Transverse colon (tissue), 4 donors: ENCODE measurements at regions not wholly inside any gene's neighbourhood (a gene's known extent, or its start where the extent isn't known, plus 50 kb on each side); places are given as distances from the start of the nearest gene placed in this dataset.

ENCODE experiments used
- DNase-seq: peaks from one replicate; pipeline ENCODE4 v3.0.0-alpha.2; 2019
- H3K27ac ChIP-seq, 4 donors: fragments of 200-600 bp; sonication (generic); 2 replicates each; pipeline ENCODE4 v1.5.1; 2016 to 2018; ENCODE audit warnings: inconsistent platforms in 4 of 4
- H3K27me3 ChIP-seq: fragments of 200-600 bp; sonication (generic); 2 replicates; pipeline ENCODE4 v1.5.1; 2017; ENCODE audit warnings: inconsistent platforms
- H3K36me3 ChIP-seq, 4 donors: fragments of 200-600 bp; sonication (generic); 2 replicates each; pipeline ENCODE4 v1.5.1; 2017 to 2019; ENCODE audit warnings: inconsistent platforms in 4 of 4
- H3K4me1 ChIP-seq, 4 donors: fragments of 200-600 bp; sonication (generic); 2 replicates each; pipeline ENCODE4 v1.5.1; 2017 to 2020; ENCODE audit warnings: inconsistent platforms in 4 of 4
- H3K4me3 ChIP-seq, 4 donors: fragments of 200-600 bp; sonication (generic); 1 replicate in 1 of 4; 2 replicates in 3 of 4; pipeline versions ENCODE4 v1.5.1 to v1.6.1; 2017 to 2019; ENCODE audit warnings: inconsistent platforms in 4 of 4
- H3K9me3 ChIP-seq, 2 donors: fragments of 200-600 bp; sonication (generic); 2 replicates each; pipeline ENCODE4 v1.5.1; 2017 to 2019; ENCODE audit warnings: inconsistent platforms in 2 of 2
- EP300 ChIP-seq: sonication (generic); formaldehyde crosslinking; IDR thresholded peaks from one replicate; pipeline ENCODE4 v1.6.1; 2017; ENCODE audit warnings: antibody characterized with exemption, low read depth
- POLR2A ChIP-seq: fragments of 450-650 bp; IDR thresholded peaks from one replicate; pipeline ENCODE4 v1.6.1; 2016; ENCODE audit warnings: antibody characterized with exemption, mild to moderate bottlenecking, moderate library complexity
- POLR2AphosphoS5 ChIP-seq, 3 donors: sonication (generic); formaldehyde crosslinking; IDR thresholded peaks; one replicate each; pipeline ENCODE4 v1.6.1; 2016; ENCODE audit warnings: antibody characterized with exemption in 3 of 3
- WGBS, 2 donors: methylation state at CpG; one replicate each; pipeline ENCODE4 v1.1.5; 2018; ENCODE audit warnings: low coverage in 1 of 2; 5-methylcytosine and 5-hydroxymethylcytosine counted together
- in situ Hi-C, 4 donors: fragments of 200-750 bp; cut with MboI; loops; one replicate each; pipeline versions ENCODE4 v1.15.0 to v1.15.1; 2017; ENCODE audit warnings: low sequenced_read_pairs in 3 of 4, low pct_ligation_motif_present in 1 of 4, low pct_unique_long_range_greater_than_20kb in 1 of 4
- intact Hi-C: fragments of 100-400 bp; cut with DNase I; formaldehyde crosslinking; loops from one replicate; pipeline ENCODE4 v1.15.1; 2023; ENCODE audit warnings: low total_unique reads
- TF ChIP-seq, protein P1 (sequence below), 5 experiments: fragments of 200-600 bp in 3 of 5; fragments of 450-650 bp in 2 of 5; sonication (generic) in 3 of 5; IDR thresholded peaks; 1 replicate in 2 of 5; 2 replicates in 3 of 5; pipeline ENCODE4 v1.5.1; 2016 to 2017; ENCODE audit warnings: antibody characterized with exemption in 5 of 5, inconsistent platforms in 3 of 5, mild to moderate bottlenecking in 2 of 5, moderate library complexity in 1 of 5

GRCh38 chr7:115674467-115675024 lies 356.0 kb downstream of the TFEC start:
- in situ Hi-C loops, result loop anchor here in 1 of 4 donors (25.0 kb wide), 1 partner anchor 812 kb away; no protein-coding TSS in a partner anchor
- Histone ChIP-seq H3K27me3 (no peaks in the 10 kb centered on the region), H3K36me3 (no peaks in the 10 kb centered on the region), H3K27ac (no peak overlapping the region), H3K4me3 (no peak overlapping the region), H3K4me1 (peaks cover 0 to 33% (median 11%) of the 10 kb centered on the region in 4 donors), H3K9me3 (no peaks in the 10 kb centered on the region)
- no peak for DNase-seq
- no peak for TF ChIP-seq EP300
- TF ChIP-seq, protein P1, sequence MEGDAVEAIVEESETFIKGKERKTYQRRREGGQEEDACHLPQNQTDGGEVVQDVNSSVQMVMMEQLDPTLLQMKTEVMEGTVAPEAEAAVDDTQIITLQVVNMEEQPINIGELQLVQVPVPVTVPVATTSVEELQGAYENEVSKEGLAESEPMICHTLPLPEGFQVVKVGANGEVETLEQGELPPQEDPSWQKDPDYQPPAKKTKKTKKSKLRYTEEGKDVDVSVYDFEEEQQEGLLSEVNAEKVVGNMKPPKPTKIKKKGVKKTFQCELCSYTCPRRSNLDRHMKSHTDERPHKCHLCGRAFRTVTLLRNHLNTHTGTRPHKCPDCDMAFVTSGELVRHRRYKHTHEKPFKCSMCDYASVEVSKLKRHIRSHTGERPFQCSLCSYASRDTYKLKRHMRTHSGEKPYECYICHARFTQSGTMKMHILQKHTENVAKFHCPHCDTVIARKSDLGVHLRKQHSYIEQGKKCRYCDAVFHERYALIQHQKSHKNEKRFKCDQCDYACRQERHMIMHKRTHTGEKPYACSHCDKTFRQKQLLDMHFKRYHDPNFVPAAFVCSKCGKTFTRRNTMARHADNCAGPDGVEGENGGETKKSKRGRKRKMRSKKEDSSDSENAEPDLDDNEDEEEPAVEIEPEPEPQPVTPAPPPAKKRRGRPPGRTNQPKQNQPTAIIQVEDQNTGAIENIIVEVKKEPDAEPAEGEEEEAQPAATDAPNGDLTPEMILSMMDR (IDR thresholded peaks at IDR 0.05), result no peak
- no peak for TF ChIP-seq POLR2A
- TF ChIP-seq POLR2AphosphoS5 (IDR thresholded peaks at IDR 0.05), result no peak
- intact Hi-C loops, result no loop called here
- WGBS, 2 donors, result 80 to 93% methylated on average over 2 to 3 of the region's 3 CpGs

DNA sequence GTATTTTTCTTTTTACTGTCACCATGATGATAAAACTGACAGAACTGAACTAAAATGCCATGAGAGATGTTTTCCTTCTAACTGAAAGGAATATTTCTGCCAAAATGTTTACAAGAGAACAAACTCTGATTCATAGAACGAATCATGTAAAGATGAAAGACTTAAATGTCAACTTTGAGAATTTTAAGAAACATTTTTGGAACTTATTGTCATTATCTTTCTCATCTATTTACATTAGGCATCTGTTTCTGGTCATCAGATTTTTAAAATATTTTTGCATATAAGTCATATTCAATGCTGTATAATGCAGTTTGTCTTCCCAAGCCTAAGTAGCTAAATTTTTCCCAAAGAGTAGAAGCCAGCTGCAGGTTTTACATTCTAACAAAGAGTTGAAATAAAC lies 358.5 kb downstream of the TFEC start:
- Histone ChIP-seq H3K9me3 (no peaks in the 10 kb centered on the region), H3K27me3 (no peaks in the 10 kb centered on the region), H3K27ac (no peak overlapping the region), H3K4me3 (no peak overlapping the region), H3K4me1 (peaks cover 0 to 9% (median 0%) of the 10 kb centered on the region in 4 donors), H3K36me3 (no peaks in the 10 kb centered on the region)
- in situ Hi-C loops (no loop called here), intact Hi-C loops (no loop called here)
- no peak for DNase-seq
- TF ChIP-seq EP300 (no peak), POLR2A (no peak), POLR2AphosphoS5 (IDR thresholded peaks at IDR 0.05) (no peak)
- TF ChIP-seq, protein P1 (IDR thresholded peaks at IDR 0.05), result no peak
- WGBS, 2 donors, result 43 to 77% methylated on average over 1 of the region's 1 CpG

DNA sequence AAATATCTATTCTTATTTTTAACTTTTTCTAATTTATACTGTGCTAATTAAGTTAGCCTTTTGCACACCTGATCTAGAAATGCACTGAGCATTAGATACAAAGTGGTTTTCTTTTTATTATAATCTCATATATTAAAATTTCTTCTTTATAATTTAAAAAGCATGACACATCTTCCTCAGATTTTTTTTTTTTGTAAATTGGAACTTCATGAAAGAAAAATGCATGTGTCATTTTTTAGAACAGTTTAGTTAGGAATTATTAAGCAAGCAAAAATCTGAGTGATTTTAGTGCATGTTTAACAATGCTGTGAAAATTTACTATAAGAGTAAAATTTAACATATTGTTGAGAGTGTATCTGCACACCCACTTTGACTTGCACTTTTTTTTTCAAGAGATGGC lies 367.9 kb downstream of the TFEC start:
- Histone ChIP-seq H3K27me3 (no peaks in the 10 kb centered on the region), H3K27ac (no peak overlapping the region), H3K36me3 (no peaks in the 10 kb centered on the region), H3K9me3 (no peaks in the 10 kb centered on the region), H3K4me3 (no peak overlapping the region), H3K4me1 (no peaks in the 10 kb centered on the region)
- no peak for DNase-seq
- in situ Hi-C loops (no loop called here), intact Hi-C loops (no loop called here)
- TF ChIP-seq, protein P1 (IDR thresholded peaks at IDR 0.05), result no peak
- TF ChIP-seq POLR2A, result no peak
- TF ChIP-seq EP300, result no peak
- TF ChIP-seq POLR2AphosphoS5 (IDR thresholded peaks at IDR 0.05), result no peak

DNA sequence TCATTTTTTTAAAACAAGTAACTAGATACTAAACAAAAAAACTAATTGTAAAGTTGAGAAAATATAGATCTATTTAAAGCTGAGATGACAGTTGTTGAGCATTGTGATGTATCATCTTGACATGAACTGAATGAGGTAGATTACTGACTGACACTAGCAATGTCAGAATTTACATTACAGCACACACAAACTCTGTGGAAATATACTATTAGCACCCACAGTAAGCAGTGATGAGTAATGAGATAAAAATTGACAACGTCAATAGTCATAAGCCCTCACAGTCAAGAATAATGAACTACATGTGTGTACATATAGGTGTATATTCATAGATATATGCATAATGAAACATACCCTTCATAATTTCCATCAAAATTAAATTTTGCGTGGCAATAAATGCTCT lies 368.4 kb downstream of the TFEC start:
- H3K27me3 ChIP-seq, result no peaks in the 10 kb centered on the region
- no peaks in the 10 kb centered on the region for H3K36me3 ChIP-seq
- in situ Hi-C loops, result no loop called here
- no peak overlapping the region for H3K27ac ChIP-seq
- DNase-seq, result no peak
- TF ChIP-seq EP300 (no peak), POLR2A (no peak), POLR2AphosphoS5 (IDR thresholded peaks at IDR 0.05) (no peak)
- TF ChIP-seq, protein P1 (IDR thresholded peaks at IDR 0.05), result no peak
- no peak overlapping the region for H3K4me3 ChIP-seq
- no peaks in the 10 kb centered on the region for H3K4me1 ChIP-seq
- intact Hi-C loops, result no loop called here
- whole genome bisulfite sequencing, 2 donors, result 86 to 88% methylated on average over 2 of the region's 2 CpGs
- H3K9me3 ChIP-seq, result no peaks in the 10 kb centered on the region
